Neutrophil (primary cell): ENCODE measurements at regions not wholly inside any gene's neighbourhood (a gene's known extent, or its start where the extent isn't known, plus 50 kb on each side); places are given as distances from the start of the nearest gene placed in this dataset.

ENCODE experiments used
- H3K27ac ChIP-seq: fragments of 200-600 bp; sonication (generic); 2 replicates; pipeline ENCODE4 v1.5.1; 2016; ENCODE audit warnings: mild to moderate bottlenecking, moderate library complexity
- H3K27me3 ChIP-seq: fragments of 200-600 bp; sonication (generic); 2 replicates; pipeline ENCODE4 v1.6.0; 2016; ENCODE audit warnings: mild to moderate bottlenecking
- H3K36me3 ChIP-seq: fragments of 200-600 bp; sonication (generic); 2 replicates; pipeline ENCODE4 v1.5.1; 2017
- H3K4me1 ChIP-seq, 2 experiments: fragments of 200-600 bp in 1 of 2; sonication (generic) in 1 of 2; 1 replicate in 1 of 2; 2 replicates in 1 of 2; pipeline versions ENCODE4 v1.5.1 to v1.6.1; 2013 to 2016; ENCODE audit warnings: low read depth in 1 of 2, low read length in 1 of 2, mild to moderate bottlenecking in 1 of 2, moderate library complexity in 1 of 2; ENCODE audit not compliant: control insufficient read depth in 1 of 2, insufficient read depth in 1 of 2
- H3K4me3 ChIP-seq, 2 experiments: fragments of 200-600 bp in 1 of 2; sonication (generic) in 1 of 2; 1 replicate in 1 of 2; 2 replicates in 1 of 2; pipeline ENCODE4 v1.5.1; 2013 to 2016; ENCODE audit warnings: low read depth in 1 of 2, low read length in 1 of 2, mild to moderate bottlenecking in 1 of 2, moderate library complexity in 1 of 2
- H3K9me3 ChIP-seq: fragments of 200-600 bp; sonication (generic); 2 replicates; pipeline ENCODE4 v1.5.1; 2016
- TF ChIP-seq, protein P1 (sequence below): fragments of 200-600 bp; sonication (generic); IDR thresholded peaks from 2 replicates; pipeline ENCODE4 v1.5.1; 2016; ENCODE audit warnings: antibody characterized with exemption

DNA sequence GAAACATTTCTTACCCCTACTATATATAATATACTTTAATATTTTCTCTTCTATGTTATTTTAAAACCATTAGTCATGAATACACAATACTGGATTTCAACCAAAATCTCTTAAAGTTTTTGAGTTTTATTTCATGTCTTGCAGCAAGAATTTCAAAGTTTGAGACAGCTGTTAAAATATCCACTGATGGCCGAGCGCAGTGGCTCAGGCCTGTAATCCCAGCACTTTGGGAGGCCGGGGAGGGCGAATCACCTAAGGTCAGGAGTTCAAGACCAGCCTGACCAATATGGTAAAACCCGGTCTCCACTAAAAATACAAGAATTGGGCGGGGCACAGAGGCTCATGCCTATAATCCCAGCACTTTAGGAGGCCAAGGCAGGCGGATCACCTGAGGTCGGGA is 59.7 kb upstream of the DAPK1 start:
- Histone ChIP-seq H3K27me3 (no peaks in the 10 kb centered on the region), H3K9me3 (no peaks in the 10 kb centered on the region), H3K36me3 (no peaks in the 10 kb centered on the region), H3K27ac (no peak overlapping the region), H3K4me1 (no peaks in the 10 kb centered on the region), H3K4me3 (no peak overlapping the region)
- TF ChIP-seq, protein P1, sequence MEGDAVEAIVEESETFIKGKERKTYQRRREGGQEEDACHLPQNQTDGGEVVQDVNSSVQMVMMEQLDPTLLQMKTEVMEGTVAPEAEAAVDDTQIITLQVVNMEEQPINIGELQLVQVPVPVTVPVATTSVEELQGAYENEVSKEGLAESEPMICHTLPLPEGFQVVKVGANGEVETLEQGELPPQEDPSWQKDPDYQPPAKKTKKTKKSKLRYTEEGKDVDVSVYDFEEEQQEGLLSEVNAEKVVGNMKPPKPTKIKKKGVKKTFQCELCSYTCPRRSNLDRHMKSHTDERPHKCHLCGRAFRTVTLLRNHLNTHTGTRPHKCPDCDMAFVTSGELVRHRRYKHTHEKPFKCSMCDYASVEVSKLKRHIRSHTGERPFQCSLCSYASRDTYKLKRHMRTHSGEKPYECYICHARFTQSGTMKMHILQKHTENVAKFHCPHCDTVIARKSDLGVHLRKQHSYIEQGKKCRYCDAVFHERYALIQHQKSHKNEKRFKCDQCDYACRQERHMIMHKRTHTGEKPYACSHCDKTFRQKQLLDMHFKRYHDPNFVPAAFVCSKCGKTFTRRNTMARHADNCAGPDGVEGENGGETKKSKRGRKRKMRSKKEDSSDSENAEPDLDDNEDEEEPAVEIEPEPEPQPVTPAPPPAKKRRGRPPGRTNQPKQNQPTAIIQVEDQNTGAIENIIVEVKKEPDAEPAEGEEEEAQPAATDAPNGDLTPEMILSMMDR: no peak

DNA sequence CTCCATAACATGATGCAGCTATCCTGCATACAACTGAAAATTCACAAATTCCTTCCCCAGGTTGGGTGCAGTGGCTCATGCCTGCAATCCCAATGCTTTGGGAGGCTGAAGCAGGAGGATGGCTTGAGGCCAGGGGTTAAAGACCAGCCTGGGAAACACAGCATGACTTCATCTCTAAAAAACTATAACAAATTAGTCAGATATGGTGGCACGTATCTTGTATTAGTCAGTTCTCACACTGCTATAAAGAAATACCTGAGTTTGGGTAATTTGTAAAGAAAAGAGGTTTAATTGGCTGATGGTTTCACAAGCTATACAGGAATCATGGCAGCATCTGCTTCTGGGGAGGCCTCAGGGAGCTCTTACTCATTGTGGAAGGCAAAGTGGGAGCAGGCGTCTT is 56.4 kb upstream of the DAPK1 start:
- TF ChIP-seq, protein P1: no peak

DNA sequence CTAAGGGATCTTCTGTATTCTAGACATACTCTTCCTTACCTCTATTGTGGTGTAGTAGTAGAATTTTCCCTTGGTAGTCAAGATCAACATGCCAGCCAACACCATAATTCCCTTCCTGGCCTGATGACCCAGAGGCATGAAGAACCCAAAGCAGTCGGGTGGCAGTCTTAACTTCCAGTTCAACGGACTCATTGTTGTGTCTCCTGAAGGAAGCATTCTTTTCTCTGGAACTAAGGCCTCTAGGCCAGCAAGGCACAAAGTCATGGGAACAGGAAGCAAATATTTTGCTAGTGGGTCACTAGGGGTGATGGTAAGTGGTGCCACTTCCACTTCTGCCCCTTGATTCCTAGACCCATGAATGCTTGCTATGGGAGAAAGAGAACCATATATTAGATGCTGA is 55.2 kb upstream of the DAPK1 start:
- Histone ChIP-seq H3K36me3 (no peaks in the 10 kb centered on the region), H3K9me3 (no peaks in the 10 kb centered on the region), H3K27ac (no peak overlapping the region), H3K4me3 (no peak overlapping the region), H3K4me1 (peaks cover 6 to 7% of the 10 kb centered on the region in 2 experiments), H3K27me3 (no peaks in the 10 kb centered on the region)
- TF ChIP-seq, protein P1: no peak

More for the DNA sequence above, 56.4 kb upstream of the DAPK1 start:
- H3K4me3 ChIP-seq: no peak overlapping the region
- H3K9me3 ChIP-seq: no peaks in the 10 kb centered on the region
- peaks cover 6 to 7% of the 10 kb centered on the region in 2 experiments for H3K4me1 ChIP-seq
- no peak overlapping the region for H3K27ac ChIP-seq
- H3K36me3 ChIP-seq: no peaks in the 10 kb centered on the region
- H3K27me3 ChIP-seq: no peaks in the 10 kb centered on the region

DNA sequence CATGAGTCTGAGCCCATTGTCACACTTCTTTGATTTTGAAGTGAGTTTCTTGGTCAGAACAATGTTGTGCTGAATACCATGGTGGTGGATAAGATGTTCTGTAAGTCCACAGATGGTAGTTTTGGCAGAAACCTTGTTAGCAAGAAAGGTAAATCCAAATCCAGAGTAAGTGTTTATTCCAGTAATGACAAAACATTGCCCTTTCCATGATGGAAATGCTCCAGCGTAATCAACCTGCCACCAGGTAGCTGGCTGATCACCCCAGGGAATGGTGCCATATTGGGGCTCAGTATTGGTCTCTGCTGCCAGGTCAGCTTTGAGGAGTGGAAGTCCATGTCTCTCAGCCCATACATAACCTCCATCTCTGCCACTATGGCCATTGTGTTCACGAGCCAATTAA is 54.7 kb upstream of the DAPK1 start:
- Histone ChIP-seq H3K27me3 (no peaks in the 10 kb centered on the region), H3K27ac (no peak overlapping the region), H3K9me3 (no peaks in the 10 kb centered on the region), H3K4me3 (no peak overlapping the region), H3K4me1 (peaks cover 6 to 7% of the 10 kb centered on the region in 2 experiments), H3K36me3 (no peaks in the 10 kb centered on the region)
- TF ChIP-seq, protein P1: no peak

DNA sequence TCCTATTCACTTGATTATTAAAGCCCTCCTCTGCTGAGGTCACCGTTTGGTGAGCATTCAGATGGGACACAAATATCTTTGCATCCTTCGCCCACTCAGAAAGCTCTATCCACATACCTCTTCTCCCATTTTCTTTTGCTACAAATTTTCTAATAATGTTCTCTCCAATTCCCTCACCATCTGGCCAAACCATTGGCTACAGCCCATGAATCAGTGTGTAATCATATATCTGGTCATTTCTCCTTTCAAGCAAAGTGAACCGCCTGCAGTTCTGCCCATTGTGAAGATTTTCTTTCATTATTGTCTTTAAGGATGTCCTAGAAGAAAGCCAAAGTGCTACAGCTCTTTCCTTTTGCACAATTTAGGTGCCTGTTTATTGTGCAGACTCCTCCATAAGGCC is 54.2 kb upstream of the DAPK1 start:
- H3K36me3 ChIP-seq: no peaks in the 10 kb centered on the region
- no peak overlapping the region for H3K27ac ChIP-seq
- no peaks in the 10 kb centered on the region for H3K27me3 ChIP-seq
- TF ChIP-seq, protein P1: no peak
- H3K4me1 ChIP-seq: peaks cover 6 to 7% of the 10 kb centered on the region in 2 experiments
- H3K4me3 ChIP-seq: no peak overlapping the region
- no peaks in the 10 kb centered on the region for H3K9me3 ChIP-seq

DNA sequence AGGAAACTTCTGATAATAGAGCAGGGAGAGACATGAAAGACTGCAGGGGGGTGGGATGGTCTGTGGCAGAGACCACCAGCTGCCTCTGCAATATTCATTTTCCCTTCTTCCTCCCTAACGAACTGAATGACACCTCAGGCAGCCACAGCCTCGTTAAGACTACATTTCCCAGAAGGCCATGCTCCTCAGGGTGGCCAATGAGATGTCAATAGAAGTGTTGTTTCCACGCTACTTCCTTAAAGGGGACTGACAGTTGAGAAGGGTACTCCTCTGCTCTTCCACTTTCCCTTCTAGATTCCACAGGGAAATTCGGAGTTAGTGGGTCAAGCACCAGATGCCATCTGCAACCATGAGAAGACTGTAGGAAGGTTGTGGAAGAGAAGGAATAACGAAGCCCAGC is 52.0 kb upstream of the DAPK1 start:
- Histone ChIP-seq H3K36me3 (no peaks in the 10 kb centered on the region), H3K27ac (no peak overlapping the region), H3K9me3 (no peaks in the 10 kb centered on the region), H3K27me3 (no peaks in the 10 kb centered on the region), H3K4me3 (no peak overlapping the region), H3K4me1 (peaks cover 6 to 7% of the 10 kb centered on the region in 2 experiments)
- TF ChIP-seq, protein P1: no peak
